Caki2 (cell line): ENCODE measurements at regions not wholly inside any gene's neighbourhood (a gene's known extent, or its start where the extent isn't known, plus 50 kb on each side); places are given as distances from the start of the nearest gene placed in this dataset.
A peak's percentile ranks its signal among the peaks of the same experiment; 100 is the strongest.
"Not testable (repeated sequence)": the region's sequence is repeated elsewhere in the genome, so short reads cannot be mapped to it uniquely, and the experiment has no call there.

ENCODE experiments used
- DNase-seq: peaks from one replicate; pipeline ENCODE4 v3.0.0-alpha.2; 2015; ENCODE audit warnings: low read depth
- in situ Hi-C: cut with HindIII; loops from 2 replicates; pipeline ENCODE4 v1.10.0; 2016; ENCODE audit warnings: low sequenced_read_pairs, low pct_unique_long_range_greater_than_20kb, mixed read lengths

DNA sequence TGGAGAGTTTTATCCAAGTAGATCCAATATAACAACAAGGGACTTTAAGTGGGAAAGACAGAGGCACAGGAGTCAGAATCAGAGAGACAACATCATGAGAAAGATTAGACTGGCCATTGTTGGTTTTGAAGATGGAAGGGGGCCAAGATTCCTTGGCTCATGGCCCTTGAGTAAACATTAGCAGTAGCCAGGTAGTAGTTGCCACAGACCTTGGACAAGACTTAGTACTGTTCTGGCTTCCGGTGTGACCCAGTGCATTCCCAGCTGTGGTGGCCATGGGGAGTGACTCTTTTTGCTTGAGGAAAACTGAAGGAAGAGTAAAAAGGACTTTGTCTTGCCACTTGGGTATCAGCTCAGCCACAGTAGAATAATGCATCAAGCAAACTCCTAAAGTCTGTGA, 462.2 kb upstream of the CPXCR1 start:
- in situ Hi-C loops: no loop called here
- peak; percentile 0 for DNase-seq

DNA sequence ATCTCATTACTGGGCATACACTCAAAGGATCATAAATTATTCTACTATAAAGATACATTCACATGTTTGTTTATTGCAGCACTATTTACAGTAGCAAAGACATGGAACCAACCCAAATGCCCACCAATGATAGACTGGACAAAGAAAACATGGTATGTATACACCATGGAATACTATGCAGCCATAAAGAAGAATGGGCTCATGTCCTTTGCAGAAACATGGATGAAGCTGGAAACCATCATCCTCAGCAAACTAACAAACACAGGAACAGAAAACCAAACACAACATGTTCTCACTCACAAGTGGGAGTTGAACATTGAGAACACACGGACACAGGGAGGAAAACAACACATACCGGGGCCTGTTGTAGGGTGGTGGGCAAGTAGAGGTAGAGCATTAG, 433.1 kb upstream of the CPXCR1 start:
- DNase-seq, in situ Hi-C loops: not testable (repeated sequence)

DNA sequence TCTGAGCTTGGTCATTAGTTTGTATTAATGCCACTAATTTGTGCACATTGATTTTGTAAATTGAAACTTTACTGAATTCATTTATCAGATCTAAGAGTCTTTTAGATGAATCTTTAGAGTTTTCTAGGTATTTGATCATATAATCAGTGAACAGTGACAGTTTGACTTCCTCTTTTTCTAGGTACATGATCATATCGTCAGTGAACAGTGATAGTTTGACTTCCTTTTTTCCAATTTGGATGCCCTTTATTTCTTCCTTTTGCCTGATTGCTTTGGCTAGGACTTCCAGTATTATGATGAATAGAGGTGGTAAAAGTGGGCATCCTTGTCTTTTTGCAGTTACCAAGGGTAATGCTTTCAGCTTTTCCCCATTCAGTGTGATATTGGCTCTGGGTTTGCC, 421.4 kb upstream of the CPXCR1 start:
- in situ Hi-C loops: no loop called here
- DNase-seq: no peak

DNA sequence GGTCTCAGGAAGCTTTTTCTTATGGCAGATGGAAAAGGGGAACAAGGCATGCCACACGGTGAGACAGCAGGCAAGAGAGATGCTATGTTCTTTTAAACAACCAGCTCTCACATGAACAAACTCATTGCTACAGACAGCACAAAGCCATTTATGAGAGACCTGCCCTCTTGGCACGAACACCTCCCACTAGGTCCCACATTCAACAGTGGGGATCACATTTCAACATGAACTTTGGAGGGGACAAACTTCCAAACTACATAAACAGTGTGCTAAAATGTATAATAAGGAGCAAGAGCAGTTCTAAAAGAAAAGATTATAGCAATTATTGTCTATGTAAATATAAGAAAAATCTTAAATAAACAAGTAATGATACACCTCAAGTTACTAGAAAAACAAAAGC, 391.8 kb upstream of the CPXCR1 start:
- in situ Hi-C loops: no loop called here
- DNase-seq: no peak

DNA sequence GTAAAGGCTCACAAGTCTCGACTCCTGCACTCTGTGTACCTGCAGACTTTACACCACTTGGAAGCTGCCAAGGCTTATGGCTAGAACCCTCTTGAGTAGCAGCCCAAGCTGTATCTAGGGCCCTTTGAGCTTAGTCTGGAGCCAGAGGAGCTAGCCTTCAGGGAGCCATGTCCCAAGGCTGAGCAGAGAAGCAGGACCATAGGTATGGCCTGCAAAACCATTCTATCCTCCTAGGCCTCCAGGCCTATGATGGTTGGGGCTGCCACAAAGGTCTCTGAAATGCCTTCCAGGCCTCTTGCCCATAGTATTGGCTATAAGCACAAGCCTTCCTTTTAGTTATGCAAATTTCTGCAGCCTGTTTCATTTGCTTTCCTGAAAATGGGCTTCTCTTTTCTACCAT, 380.7 kb upstream of the CPXCR1 start:
- no peak for DNase-seq
- in situ Hi-C loops: no loop called here

DNA sequence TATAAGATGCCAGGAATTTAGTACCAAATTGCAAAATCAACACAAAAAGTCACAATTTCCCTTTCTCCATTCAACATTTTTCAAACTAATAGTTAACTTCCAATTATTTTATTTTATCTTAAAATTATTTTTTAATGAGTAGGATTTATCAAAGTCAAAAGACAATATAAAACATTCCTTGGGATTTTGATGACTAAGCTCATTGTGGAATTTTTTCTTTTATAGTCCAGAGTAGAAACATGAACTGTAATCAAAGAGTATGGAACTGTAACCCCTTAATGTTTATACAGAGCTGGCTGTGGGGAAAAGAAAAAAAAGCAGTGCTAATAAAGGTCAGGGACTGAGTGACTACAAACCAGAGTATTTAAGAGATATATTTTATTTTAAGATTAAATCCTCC, 368.6 kb upstream of the CPXCR1 start:
- no peak for DNase-seq
- in situ Hi-C loops: no loop called here

GRCh38 chrX:88397551-88397950, 349.5 kb upstream of the CPXCR1 start:
- in situ Hi-C loops: no loop called here
- DNase-seq: no peak

- in situ Hi-C loops: no loop called here
- no peak for DNase-seq
Observed at GRCh38 chrX:88416002-88416401, 331.0 kb upstream of the CPXCR1 start.

- in situ Hi-C loops: no loop called here
- no peak for DNase-seq
Observed at GRCh38 chrX:88416965-88417364, 330.1 kb upstream of the CPXCR1 start.

DNA sequence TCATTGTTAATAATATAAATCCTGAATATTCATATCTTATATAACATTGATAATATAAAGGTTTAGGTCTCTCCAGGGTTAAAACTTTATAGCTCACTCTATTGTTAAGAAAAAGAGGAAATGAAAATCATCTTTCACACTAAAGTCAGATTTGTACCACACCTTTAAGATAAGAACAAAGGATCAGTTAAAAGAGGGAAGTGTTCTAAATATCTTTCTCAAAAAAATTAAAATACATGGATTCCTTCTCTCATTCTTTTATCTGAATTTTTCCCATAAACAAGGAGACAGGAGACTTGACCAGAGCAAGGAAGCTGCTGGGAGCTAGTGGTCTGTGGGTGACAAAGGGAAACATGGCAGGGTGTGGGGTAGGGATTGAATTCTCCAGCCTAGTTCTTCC, 323.0 kb upstream of the CPXCR1 start:
- in situ Hi-C loops: no loop called here

GRCh38 chrX:88424541-88424940, 322.5 kb upstream of the CPXCR1 start:
- in situ Hi-C loops: no loop called here

More for the DNA sequence above, 323.0 kb upstream of the CPXCR1 start:
- DNase-seq: no peak

DNA sequence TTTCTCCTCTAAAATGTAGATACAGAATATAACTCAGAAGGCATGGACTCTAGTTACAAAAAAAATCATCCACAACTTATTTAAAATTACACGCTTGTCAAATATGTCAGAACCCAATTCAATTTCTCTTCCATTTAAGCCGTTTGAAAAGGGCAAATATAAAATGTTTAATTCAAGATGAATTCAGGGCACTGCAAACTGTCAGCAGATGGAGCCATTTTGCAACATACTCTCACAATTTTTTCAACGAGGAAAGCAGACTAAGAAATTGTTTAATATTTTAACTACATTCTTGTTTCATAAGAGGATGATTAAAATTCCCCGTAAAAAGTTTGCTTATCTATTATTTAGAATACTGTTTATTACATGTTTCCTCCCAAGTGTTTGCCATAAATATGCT, 321.3 kb upstream of the CPXCR1 start:
- DNase-seq: no peak
- in situ Hi-C loops: no loop called here

More at GRCh38 chrX:88424541-88424940, 322.5 kb upstream of the CPXCR1 start:
- DNase-seq: no peak

GRCh38 chrX:88437563-88437962, 309.5 kb upstream of the CPXCR1 start:
- in situ Hi-C loops: no loop called here
- DNase-seq: no peak

DNA sequence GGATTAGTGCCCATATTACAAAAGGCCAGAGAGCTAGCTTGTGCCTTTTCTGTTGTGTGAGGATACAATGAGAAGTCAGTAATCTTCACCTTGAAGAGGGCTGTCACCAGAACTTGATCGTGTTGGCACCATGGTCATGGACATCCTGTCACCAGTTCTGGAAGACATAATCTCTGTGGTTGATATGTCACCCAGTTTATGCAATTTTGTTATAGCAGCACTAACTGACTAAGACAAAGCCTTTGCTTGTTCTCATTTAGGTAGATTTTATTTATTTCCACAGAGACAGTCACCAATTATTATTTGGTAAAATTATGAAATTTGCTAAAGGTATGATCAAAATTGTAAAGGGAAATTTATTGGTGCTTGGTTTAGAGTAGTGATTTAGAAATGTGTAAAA, 308.8 kb upstream of the CPXCR1 start:
- in situ Hi-C loops: no loop called here
- DNase-seq: no peak

GRCh38 chrX:88439935-88440334, 307.1 kb upstream of the CPXCR1 start:
- no peak for DNase-seq
- in situ Hi-C loops: no loop called here
